Dedifferentiated amniotic fluid mesenchymal stem cell (primary cell): ENCODE measurements at regions not wholly inside any gene's neighbourhood (a gene's known extent, or its start where the extent isn't known, plus 50 kb on each side); places are given as distances from the start of the nearest gene placed in this dataset.

Experiments
- DNase-seq: peaks from one replicate; pipeline ENCODE4 v3.0.0-alpha.2; 2016; ENCODE audit errors: extremely low spot score

DNA sequence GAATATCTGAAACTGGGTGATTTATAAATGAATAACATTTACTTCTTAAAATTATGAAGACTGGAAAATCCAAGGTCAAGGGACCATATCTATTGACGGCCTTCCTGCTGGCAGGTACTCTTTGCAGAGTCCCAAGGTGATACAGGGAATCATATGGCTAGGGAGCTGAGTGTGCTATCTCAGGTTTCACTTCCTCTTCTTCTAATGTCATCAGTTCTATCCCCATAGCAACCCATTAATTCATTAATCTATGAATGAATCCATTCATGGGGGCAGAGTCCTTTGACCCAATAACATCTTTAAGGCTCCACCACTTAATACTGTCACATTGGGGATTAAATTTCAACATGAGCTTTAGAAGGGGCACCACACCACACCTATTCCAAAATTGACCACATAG is 772.0 kb downstream of the HACE1 start:
- DNase-seq: no peak

DNA sequence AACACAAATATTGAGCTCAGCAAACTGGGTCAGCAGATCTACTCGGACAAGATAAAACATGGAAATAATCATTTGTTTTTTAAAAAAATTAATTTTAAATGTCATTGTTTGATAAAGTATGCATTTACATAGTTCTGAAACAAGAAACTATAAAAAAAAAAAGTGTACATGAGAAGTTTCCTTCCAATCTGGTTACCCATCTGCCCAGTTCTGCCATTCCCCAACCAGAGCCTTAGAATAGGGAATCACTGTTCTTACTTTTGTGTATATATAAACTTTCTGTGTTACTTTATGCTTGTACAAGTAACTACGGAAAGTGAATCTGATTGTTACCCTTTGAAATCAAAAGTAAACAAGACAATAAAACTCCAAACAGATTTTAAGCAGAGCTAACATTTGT is 791.4 kb downstream of the HACE1 start:
- DNase-seq: no peak

DNA sequence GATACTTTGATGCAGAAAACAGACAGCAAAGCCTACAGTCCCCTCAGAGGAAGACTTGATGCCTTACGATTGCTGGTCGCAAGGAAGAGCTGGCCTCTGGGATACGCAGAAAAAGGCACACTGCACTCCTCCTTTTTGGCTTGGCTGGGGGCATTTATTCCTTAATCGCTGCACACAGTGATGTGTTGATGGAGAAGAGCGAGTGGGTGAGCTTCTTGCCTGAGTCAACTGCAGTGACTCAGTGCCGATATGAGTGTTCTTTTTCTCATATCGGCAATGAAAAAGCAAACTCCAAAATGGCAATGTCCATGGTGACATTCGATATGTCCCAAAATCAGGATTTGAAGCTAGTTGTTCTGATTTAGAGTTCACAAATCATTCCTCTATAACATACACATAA is 794.8 kb downstream of the HACE1 start:
- no peak for DNase-seq

DNA sequence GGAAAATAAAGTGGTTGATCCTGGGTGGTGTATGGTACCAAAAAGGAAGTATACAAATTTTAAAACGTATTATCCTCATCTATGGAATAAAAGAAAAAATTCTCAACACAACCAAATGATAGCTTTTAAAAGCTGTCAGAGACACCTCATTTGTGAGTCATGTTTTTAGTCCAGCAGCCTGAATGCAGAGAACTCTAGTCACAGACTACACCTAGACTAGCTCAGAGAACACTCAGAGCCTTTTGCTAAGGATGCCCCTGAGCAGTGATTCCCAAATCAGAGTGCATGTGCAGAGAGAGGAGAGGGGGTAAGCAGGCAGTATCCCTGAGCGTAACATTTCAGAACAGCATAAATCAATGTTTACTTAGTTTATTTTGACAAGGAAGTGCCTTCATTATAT is 809.3 kb downstream of the HACE1 start:
- no peak for DNase-seq

DNA sequence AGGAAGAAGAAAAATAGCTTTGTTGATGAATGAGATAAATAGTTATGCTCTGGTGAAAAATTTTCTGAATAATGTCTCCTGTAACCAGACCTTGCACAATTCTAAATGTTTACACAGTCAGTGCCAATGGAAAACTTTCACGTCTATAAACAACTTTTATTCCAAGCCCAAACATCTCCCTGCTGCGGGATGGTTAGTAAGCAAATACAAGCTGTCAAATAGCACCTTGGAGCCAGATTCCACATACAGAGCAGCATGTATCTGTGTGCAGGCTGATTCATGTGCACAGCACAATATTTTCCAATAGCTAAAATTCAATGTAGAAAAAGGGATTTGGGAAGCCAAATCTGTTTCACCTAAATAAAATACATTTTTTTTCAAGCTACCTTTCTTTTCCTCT is 813.3 kb downstream of the HACE1 start:
- no peak for DNase-seq

DNA sequence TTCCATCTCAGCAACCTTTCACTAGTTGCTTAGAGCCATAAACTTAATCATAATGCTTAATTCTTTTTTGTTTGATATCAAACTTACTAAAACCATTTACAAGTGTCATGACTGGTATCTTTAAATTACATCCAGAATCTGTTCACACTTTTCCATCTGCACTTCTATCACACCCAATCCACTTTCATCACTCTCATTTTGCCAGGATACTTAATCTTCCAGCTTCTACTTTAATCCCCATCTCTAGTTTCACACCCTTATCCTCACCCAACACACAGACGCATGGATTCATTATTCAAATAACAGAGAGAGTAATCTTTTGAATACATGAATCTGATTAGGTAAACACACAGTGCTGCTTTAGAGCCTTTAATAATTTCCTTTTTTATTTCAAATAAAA is 828.4 kb downstream of the HACE1 start:
- no peak for DNase-seq

DNA sequence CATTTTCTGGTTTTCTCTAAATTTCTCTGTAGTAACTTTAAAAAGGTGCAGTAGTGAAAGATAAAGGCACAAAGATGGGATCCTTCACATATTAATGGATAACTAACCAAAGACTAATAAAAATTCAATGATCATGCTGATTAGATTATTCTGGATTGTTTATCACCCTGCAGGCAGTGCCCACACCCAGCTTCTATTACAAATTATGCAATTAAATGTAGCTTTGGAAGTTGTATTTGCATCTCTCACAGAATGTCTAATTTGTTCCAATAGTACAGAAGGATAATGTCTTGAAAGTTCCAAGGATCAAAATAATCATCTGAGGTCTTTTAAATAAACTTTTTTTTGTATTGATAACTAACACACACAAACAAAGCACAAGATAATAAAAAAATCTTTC is 837.6 kb downstream of the HACE1 start:
- no peak for DNase-seq

DNA sequence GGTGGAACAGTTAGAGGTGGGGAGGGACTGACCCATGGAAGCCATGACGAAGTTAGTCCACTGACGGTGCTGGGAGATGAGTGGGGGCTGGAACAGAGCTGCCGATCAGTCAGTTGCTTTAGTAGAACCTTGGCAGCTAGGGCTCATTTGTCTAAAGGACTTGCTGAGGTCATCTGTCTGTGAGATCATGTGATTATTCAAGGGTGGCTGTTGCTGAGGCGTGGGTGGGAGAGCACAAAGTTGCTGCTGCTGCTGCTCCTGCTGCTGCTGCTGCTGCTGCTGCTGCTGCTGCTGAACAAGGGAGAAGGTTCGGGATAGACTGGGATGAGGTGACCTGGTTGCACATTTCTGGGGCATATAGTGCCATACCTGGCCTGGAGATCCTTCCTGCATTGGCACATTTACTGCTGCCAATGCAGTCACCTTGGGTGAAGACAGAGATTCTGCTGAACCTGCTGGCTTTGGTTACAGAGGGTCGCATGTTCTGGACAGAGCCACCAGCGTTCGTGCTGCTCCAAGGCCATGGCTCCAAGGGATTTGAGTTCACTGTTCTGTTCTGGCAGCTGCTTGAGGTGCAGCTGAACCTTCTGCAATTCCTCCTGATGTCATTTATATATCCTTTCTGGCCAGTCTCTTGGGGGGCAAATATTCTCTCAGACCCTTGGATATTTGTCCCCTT is 840.5 kb downstream of the HACE1 start:
- DNase-seq: no peak

DNA sequence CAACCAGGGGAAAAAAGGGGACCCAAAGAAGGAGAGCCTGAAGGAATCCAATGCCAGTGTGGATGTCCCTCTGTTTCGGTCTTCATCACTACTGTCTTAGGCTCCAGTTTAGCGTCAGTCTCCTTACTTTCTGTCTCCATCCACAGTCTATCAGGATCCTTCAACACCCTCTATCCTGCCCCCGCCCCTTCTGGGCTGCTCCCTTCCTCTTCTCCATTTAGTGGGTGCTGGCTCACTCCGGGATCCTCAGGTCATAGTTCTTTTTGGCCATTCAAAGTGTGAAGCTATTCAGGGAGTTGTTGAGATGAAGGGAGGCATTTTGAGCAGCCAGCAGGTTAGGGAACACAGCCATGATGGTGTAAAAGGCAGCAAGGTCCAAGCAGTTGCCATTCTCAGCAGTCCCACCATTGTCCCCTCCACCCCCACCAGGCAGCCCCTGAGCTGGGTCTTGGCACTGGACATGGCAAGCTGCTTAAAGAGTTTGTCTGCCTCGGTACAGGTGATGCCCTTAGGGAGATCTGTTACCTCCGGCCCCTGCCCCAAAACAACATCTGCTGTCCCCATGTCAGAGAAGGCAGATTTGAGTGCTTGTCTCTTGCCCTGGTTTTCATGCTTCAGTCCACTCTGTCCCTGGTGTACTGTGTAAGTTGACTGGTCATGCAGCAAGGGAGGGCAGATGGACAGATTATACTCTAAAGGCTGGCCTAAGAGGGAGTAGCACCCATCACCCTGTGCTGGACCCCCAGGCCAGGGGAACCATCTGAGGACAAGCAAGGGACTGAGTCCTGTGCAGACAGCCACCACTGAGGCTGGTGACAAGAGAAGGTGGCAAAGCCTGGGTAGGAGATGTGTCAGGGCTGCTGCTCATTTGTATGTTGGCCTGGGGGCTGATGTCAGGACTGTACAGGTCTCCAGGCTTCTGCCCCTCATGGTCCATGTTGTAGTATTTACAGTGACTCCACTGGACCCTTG is 842.0 kb downstream of the HACE1 start:
- no peak for DNase-seq

DNA sequence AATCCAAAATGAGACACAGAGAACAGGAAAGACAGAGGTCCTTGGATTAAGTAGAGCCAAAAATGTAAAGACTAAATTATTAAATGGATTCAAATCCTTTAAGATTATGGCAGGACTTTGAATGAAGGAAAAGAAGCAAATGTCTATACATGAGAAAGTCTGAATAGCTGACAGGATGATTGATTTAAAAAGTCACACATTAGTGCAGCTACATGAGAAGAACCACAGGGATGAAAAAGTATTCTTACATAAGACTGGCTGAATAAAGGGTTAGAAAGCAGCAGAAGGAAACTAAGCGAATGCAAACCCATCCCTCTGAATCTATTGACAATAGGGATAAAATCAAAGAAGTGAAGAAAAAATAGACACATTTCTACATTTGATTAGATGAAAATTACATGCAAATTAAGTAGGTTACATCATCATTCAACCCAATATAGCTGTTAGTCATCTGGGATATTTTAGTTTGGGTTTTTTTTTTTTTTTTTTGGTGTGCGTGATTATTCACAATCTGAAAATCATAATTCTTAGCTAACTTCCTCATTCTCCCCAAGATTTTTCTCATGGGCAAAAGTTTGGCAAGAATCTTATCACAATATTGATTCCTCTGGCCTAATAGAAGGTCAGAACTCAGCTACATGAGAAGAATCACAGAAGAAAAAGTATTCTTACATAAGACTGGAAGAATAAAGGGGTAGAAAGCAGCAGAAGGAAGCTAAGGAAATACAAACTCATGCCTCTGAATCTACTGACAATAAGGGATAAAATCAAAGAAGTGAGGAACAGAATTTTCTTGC is 845.4 kb downstream of the HACE1 start:
- DNase-seq: no peak

DNA sequence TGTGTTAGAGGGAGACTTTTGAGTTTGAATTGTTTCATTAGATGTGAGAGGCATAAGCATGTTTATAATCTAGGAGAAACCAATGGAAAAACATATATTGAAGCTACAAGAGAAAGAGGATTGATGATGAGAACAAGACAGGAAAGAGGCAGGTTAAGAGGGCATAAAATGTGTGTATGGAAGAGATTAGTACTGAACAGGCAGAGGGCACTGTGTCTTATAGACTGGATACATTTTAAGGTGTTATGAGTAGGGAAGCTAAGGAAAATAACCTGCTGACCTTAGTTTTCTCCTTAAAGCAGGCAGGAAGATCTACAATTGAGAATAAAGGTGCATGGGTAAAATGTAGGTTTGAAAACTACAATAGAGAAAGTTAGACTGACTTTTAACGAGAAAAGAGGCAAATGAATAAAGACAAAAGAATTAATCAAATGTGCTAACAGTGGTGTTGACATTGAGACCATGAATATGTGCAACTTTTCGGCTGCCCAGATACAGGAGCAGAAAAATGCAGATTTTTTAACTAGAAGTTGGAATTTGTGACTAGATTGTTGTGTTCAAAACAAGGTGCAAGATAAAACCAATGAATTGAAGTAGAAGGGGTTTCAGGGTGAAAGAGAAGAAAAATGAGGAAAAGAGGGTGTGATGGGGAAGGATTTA is 846.3 kb downstream of the HACE1 start:
- no peak for DNase-seq

DNA sequence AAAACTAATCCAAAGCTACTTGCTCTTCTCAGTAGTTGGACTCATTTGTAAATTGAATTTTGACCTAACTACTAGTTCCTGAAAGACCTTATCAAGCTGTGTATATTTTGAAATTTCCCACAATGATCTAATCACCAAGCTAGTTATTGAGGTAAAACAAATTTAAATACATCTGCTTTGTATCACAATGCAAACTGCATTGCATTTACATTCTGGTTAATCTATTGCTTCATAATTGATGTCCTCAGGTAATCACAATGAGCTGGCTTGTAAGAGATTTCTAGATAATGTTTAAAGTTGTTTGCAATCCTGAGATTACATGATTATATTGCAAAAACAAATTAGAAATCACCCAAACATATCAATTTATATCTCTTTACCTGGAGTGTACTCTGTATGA is 848.8 kb downstream of the HACE1 start:
- DNase-seq: no peak

DNA sequence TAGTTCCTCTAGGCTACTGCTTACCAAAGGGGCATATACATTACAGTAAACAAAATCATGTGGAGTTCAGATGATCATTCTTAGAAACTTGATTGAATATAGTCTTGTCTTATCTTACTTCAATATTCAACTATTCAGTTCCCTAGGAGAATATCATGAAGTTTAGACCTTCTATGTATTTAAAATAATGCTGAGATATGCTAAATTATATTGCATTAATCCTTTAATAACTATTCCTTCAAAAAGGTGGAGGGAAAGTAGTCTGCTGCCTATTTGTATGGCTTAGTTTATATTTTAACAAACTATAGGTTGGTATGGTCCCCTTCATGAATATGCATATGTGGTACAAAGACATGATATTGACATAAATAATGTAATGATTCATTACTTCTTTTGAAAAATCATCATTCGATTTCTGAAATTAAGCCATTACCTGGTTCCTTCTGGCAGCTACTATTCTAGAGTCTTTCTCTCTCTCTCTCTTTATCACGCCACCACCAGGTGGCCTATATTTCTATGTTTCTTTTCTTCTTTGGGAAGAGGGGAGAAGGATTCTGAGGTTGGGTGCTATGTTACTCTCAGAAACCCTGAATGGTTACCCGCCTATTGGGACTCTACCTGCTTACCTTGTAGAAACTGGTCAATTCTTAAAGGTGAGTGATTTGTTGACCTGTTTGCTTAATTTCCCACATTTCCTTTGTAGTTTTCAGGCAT is 855.8 kb downstream of the HACE1 start:
- no peak for DNase-seq

DNA sequence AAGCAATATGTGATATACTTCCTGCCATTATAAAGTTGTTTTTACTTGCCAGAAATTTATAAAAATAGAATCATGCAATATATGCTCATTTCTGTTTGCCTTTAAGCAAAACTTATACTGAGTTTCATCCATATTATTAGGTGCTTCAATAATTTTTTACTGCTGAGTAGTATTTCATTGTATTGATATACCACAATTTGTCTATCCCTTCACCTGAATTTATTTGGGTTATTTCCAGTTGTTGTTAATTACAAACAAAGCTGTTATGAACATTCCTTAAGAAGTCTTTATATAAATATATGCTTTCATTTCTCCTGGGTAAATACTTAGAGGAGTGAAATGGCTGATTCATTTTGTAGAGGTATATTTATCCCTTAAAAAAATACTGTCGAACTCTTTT is 864.1 kb downstream of the HACE1 start:
- DNase-seq: no peak

DNA sequence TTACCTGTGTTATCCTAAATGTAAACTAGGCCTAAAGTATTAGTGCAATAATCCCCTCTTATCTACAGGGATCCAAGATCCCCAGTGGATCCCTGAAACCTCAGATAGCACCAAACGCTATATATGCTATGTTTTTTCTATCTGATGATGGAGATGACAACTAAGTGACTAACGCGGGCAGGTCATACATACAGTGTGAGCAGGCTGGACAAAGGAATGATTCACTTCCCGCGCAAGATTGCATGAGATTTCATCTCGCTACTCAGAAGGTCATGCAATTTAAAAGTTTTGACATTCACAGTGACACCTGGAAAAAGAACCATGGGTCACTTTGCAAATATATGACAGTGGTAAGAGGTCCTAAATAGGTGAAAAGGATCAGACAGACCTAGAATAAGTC is 875.9 kb downstream of the HACE1 start:
- DNase-seq: no peak

DNA sequence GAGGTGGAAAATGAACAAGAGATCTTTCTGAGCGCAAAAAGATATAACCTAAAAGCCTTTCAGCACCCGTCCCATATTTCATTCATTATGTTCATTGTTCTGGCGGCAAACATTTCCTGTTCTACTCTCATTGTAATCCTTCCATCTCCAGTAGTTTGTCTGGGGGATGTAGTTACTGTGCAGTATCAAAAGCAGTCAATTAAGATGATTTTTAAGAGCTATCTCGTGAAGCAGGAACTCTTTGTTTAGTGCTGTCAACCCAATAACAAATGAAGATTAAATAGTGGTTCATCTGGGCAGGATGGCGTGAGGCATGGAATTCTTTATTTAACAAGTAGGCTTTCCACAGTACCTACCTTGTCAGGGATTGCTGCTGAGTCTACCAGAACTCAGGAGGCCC is 876.7 kb downstream of the HACE1 start:
- DNase-seq: no peak

DNA sequence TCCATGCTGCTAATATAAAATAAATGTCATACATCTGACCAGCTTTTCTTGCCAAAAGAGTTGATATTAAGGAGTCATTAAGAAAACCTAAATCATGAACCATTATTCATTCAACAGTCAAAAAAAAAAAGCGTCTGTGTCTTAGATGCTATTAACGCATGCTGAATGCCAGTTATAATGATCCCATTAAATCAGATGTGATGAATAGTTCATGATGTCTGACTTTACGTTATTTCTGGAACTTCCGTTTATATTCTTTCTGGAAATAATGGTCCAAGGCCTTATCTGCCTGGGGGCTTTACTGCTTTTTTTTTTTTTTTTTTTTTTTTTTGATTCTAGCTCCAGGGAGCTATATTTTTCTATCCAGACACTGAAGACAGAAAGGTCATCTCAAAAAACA is 877.1 kb downstream of the HACE1 start:
- no peak for DNase-seq

DNA sequence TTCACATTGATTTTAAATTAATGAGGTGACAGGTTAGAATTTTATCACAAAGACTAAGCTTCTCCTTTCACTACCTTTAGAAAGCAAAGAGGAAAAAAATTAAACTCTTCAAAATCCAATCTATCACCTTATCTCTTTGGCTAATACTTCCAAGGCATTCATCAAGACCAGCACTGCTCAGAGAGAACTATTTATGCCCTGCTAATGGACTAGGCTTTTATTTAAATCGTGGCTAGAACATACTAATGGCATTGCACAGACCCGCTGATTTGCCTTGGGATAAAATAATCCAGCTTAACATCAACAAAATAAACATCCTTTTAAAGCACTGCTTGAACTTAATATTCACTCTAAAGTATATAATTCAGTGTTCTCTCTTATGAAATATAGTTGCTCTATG is 880.4 kb downstream of the HACE1 start:
- DNase-seq: no peak

DNA sequence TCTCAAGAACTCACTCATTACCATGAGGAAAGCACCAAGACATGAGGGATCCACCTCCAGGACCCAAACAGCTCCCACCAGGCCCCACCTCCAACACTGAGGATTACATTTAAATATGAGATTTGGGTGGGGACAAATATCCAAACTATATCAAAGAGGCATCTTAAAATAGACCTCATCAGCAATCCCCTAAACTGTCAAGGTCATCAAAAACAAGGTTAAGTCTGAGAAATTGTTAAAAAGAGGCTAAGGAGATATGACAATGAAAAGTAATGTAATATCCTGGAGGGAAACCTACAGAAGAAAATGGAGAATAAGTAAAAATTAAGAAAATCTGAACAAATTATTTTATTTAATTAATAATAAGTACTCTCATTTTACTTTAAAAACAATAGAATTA is 922.3 kb downstream of the HACE1 start:
- no peak for DNase-seq

DNA sequence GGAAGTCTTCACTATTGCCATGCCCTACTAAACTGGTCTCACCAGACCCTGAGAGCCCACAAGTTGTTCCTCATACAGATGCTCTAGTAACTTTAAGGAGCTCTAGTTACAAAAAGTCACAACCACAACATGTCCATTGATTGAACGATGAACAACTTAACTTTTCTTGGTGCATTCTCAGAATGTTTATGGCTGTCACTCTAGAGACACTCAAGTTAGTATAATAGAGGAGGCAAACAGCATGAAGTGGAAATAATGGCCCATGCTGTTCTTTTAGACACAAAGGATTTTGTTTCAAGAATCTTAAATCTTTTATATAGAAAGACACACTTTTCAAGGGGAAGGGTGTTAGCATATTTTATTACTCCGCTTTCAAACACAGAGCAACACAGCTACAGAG is 934.4 kb downstream of the HACE1 start:
- DNase-seq: no peak

DNA sequence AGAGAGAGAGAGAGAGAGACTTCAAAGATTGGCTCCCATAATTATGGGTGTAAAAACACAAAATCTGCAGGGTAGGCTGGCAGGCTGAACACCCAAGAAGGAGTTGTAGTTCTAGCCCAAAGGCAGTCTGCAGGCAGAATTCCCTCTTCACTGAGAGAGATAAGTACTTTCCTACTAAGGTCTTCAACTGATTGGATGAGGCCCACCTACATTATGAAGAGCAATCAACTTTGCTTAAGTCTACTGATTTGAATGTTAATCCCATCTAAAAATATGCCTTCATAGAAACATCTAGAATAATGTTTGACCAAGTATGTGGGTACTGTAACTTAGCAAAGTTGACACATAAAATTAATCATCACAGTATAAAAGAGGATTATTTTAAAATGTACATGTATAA is 949.7 kb downstream of the HACE1 start:
- no peak for DNase-seq
